ENCODE measurements at regions not wholly inside any gene's neighbourhood (a gene's known extent, or its start where the extent isn't known, plus 50 kb on each side); places are given as distances from the start of the nearest gene placed in this dataset.

- no peak overlapping the region for H3K27ac Mint-ChIP-seq
- ChIA-PET POLR2A (no interaction called here), CTCF (no interaction called here)
- TF ChIP-seq CTCF (IDR thresholded peaks at IDR 0.05) = no peak
- no peak for TF ChIP-seq EZH2 (IDR thresholded peaks at IDR 0.05; ENCODE audit: borderline replicate concordance, insufficient read depth, low read depth, low read length, poor library complexity, severe bottlenecking)
- H3K27me3 Mint-ChIP-seq = no peaks in the 10 kb centered on the region
- Histone ChIP-seq H3K4me1 (ENCODE audit: control insufficient read depth in 2 of 2, insufficient read depth in 2 of 2, low read length in 2 of 2) (no peaks in the 10 kb centered on the region), H3K27me3 (replicated peaks in 1 of 4; ENCODE audit: control extremely low read depth in 1 of 4, control insufficient read depth in 3 of 4, insufficient read depth in 4 of 4, low read length in 3 of 4) (no peaks in the 10 kb centered on the region), H3K4me2 (replicated peaks; ENCODE audit: low read depth, low read length, poor library complexity, severe bottlenecking) (no peak overlapping the region), H3K27ac (ENCODE audit: low read length in 2 of 2) (no peak overlapping the region), H2AFZ (ENCODE audit: insufficient read depth, low read depth, low read length, poor library complexity, severe bottlenecking) (no peak overlapping the region), H3K9me3 (ENCODE audit: control extremely low read depth in 1 of 3, control insufficient read depth in 2 of 3, insufficient read depth in 1 of 3, low read length in 2 of 3) (peaks cover 0 to 3% (median 3%) of the 10 kb centered on the region in 3 donors), H3K4me3 (ENCODE audit: control extremely low read depth in 1 of 5, extremely low read depth in 1 of 5, insufficient read depth in 1 of 5, low read depth in 2 of 5, low read length in 4 of 5) (no peak overlapping the region), H3K79me2 (ENCODE audit: control insufficient read depth, insufficient read depth, low read length) (no peaks in the 10 kb centered on the region), H3K36me3 (replicated peaks in 1 of 2; ENCODE audit: control extremely low read depth in 1 of 2, control insufficient read depth in 1 of 2, extremely low read depth in 1 of 2, insufficient read depth in 2 of 2, low read length in 1 of 2) (no peaks in the 10 kb centered on the region), H3K9ac (ENCODE audit: low read length) (no peak overlapping the region), H4K20me1 (ENCODE audit: control insufficient read depth, insufficient read depth, low read length, poor library complexity, severe bottlenecking) (no peaks in the 10 kb centered on the region)
- H3K4me1 Mint-ChIP-seq = no peaks in the 10 kb centered on the region
- WGBS (ENCODE audit: insufficient coverage) = no CpG with 5 or more reads among the region's 2 CpGs
- intact Hi-C loops (cut with micrococcal nuclease) = no loop called here
- H3K4me3 Mint-ChIP-seq = no peak overlapping the region
- DNase-seq (no peak), ATAC-seq (ENCODE audit: low read depth) (no peak)
- H3K9me3 Mint-ChIP-seq (ENCODE audit: insufficient read depth) = no peaks in the 10 kb centered on the region
These were observed 711.3 kb upstream of the LRATD1 start for GRCh38 chr2:13921245-13921644.

GRCh38 chr2:13923823-13924222 lies 708.7 kb upstream of the LRATD1 start:
- Histone ChIP-seq H3K9me3 (ENCODE audit: control extremely low read depth in 1 of 3, control insufficient read depth in 2 of 3, insufficient read depth in 1 of 3, low read length in 2 of 3) (peaks cover 0 to 3% (median 3%) of the 10 kb centered on the region in 3 donors), H3K27me3 (replicated peaks in 1 of 4; ENCODE audit: control extremely low read depth in 1 of 4, control insufficient read depth in 3 of 4, insufficient read depth in 4 of 4, low read length in 3 of 4) (no peaks in the 10 kb centered on the region), H3K9ac (ENCODE audit: low read length) (no peak overlapping the region), H2AFZ (ENCODE audit: insufficient read depth, low read depth, low read length, poor library complexity, severe bottlenecking) (no peak overlapping the region), H3K27ac (ENCODE audit: low read length in 2 of 2) (no peak overlapping the region), H3K79me2 (ENCODE audit: control insufficient read depth, insufficient read depth, low read length) (no peaks in the 10 kb centered on the region), H3K4me1 (ENCODE audit: control insufficient read depth in 2 of 2, insufficient read depth in 2 of 2, low read length in 2 of 2) (no peaks in the 10 kb centered on the region), H3K4me2 (replicated peaks; ENCODE audit: low read depth, low read length, poor library complexity, severe bottlenecking) (no peak overlapping the region), H3K36me3 (replicated peaks in 1 of 2; ENCODE audit: control extremely low read depth in 1 of 2, control insufficient read depth in 1 of 2, extremely low read depth in 1 of 2, insufficient read depth in 2 of 2, low read length in 1 of 2) (no peaks in the 10 kb centered on the region), H4K20me1 (ENCODE audit: control insufficient read depth, insufficient read depth, low read length, poor library complexity, severe bottlenecking) (no peaks in the 10 kb centered on the region), H3K4me3 (ENCODE audit: control extremely low read depth in 1 of 5, extremely low read depth in 1 of 5, insufficient read depth in 1 of 5, low read depth in 2 of 5, low read length in 4 of 5) (no peak overlapping the region)
- CTCF ChIA-PET = no interaction called here
- ATAC-seq (ENCODE audit: low read depth) = no peak
- Mint-ChIP-seq H3K27ac (no peak overlapping the region), H3K9me3 (ENCODE audit: insufficient read depth) (no peaks in the 10 kb centered on the region), H3K27me3 (no peaks in the 10 kb centered on the region), H3K4me1 (no peaks in the 10 kb centered on the region), H3K4me3 (no peak overlapping the region)
- TF ChIP-seq EZH2 (IDR thresholded peaks at IDR 0.05; ENCODE audit: borderline replicate concordance, insufficient read depth, low read depth, low read length, poor library complexity, severe bottlenecking) (no peak), CTCF (IDR thresholded peaks at IDR 0.05) (no peak)
- no peak for DNase-seq
- WGBS (ENCODE audit: insufficient coverage) = no CpG with 5 or more reads among the region's 6 CpGs
- intact Hi-C loops (cut with micrococcal nuclease) = no loop called here
- POLR2A ChIA-PET = no interaction called here

Data from B cell (primary cell).